ENCODE measurements at regions not wholly inside any gene's neighbourhood (a gene's known extent, or its start where the extent isn't known, plus 50 kb on each side); places are given as distances from the start of the nearest gene placed in this dataset.

- TF ChIP-seq CTCF (IDR thresholded peaks at IDR 0.05) (no peak), POLR2A (IDR thresholded peaks at IDR 0.05) (no peak)
Observed at GRCh38 chr19:29329460-29330134, 116.6 kb upstream of the UQCRFS1 start.

GRCh38 chr19:29336425-29336824 is 123.5 kb upstream of the UQCRFS1 start:
- TF ChIP-seq CTCF (IDR thresholded peaks at IDR 0.05) (no peak), POLR2A (IDR thresholded peaks at IDR 0.05) (no peak)
- Histone ChIP-seq H3K9me3 (no peaks in the 10 kb centered on the region), H3K36me3 (no peaks in the 10 kb centered on the region), H3K4me3 (no peak overlapping the region), H3K27ac (no peak overlapping the region), H3K27me3 (no peaks in the 10 kb centered on the region), H3K4me1 (no peaks in the 10 kb centered on the region)
- DNase-seq = no peak
- intact Hi-C loops (cut with DNase I; ENCODE audit: low total_unique reads) = no loop called here

More at GRCh38 chr19:29329460-29330134, 116.6 kb upstream of the UQCRFS1 start:
- Histone ChIP-seq H3K27me3 (no peaks in the 10 kb centered on the region), H3K9me3 (no peaks in the 10 kb centered on the region), H3K4me3 (no peak overlapping the region), H3K27ac (no peak overlapping the region), H3K36me3 (no peaks in the 10 kb centered on the region), H3K4me1 (no peaks in the 10 kb centered on the region)
- intact Hi-C loops (cut with DNase I; ENCODE audit: low total_unique reads) = no loop called here
- DNase-seq = no peak

- intact Hi-C loops (cut with DNase I; ENCODE audit: low total_unique reads) = no loop called here
- H3K9me3 ChIP-seq = no peaks in the 10 kb centered on the region
- TF ChIP-seq CTCF (IDR thresholded peaks at IDR 0.05) = no peak
- TF ChIP-seq POLR2A (IDR thresholded peaks at IDR 0.05) = no peak
Observed at GRCh38 chr19:29337029-29337428, 124.1 kb upstream of the UQCRFS1 start.

GRCh38 chr19:29338480-29338879 is 125.5 kb upstream of the UQCRFS1 start:
- Histone ChIP-seq H3K9me3 (peaks cover 0 to 8% of the 10 kb centered on the region in 2 donors), H3K4me3 (no peak overlapping the region), H3K27me3 (no peaks in the 10 kb centered on the region), H3K27ac (no peak overlapping the region), H3K4me1 (no peaks in the 10 kb centered on the region), H3K36me3 (no peaks in the 10 kb centered on the region)
- intact Hi-C loops (cut with DNase I; ENCODE audit: low total_unique reads) = no loop called here
- no peak for DNase-seq
- no peak for TF ChIP-seq CTCF (IDR thresholded peaks at IDR 0.05)

More at GRCh38 chr19:29337029-29337428, 124.1 kb upstream of the UQCRFS1 start:
- no peaks in the 10 kb centered on the region for H3K4me1 ChIP-seq
- H3K4me3 ChIP-seq = no peak overlapping the region
- no peaks in the 10 kb centered on the region for H3K27me3 ChIP-seq
- no peaks in the 10 kb centered on the region for H3K36me3 ChIP-seq
- H3K27ac ChIP-seq = no peak overlapping the region
- no peak for DNase-seq

GRCh38 chr19:29342721-29343120 is 129.8 kb upstream of the UQCRFS1 start:
- H3K9me3 ChIP-seq = peaks cover 0 to 20% of the 10 kb centered on the region in 2 donors
- intact Hi-C loops (cut with DNase I; ENCODE audit: low total_unique reads) = no loop called here
- H3K27ac ChIP-seq = no peak overlapping the region

More at GRCh38 chr19:29342721-29343120, 129.8 kb upstream of the UQCRFS1 start:
- Histone ChIP-seq H3K36me3 (no peaks in the 10 kb centered on the region), H3K4me3 (no peak overlapping the region), H3K4me1 (no peaks in the 10 kb centered on the region), H3K27me3 (peaks cover 0 to 8% of the 10 kb centered on the region in 2 donors)
- no peak for DNase-seq
- TF ChIP-seq POLR2A (IDR thresholded peaks at IDR 0.05) (no peak), CTCF (IDR thresholded peaks at IDR 0.05) (no peak)
